IgD-negative memory B cell (primary cell): ENCODE measurements at regions not wholly inside any gene's neighbourhood (a gene's known extent, or its start where the extent isn't known, plus 50 kb on each side); places are given as distances from the start of the nearest gene placed in this dataset.
"Not testable (repeated sequence)": the region's sequence is repeated elsewhere in the genome, so short reads cannot be mapped to it uniquely, and the experiment has no call there.

Experiments
- H3K27ac Mint-ChIP-seq, 3 donors: one replicate each; pipeline ENCODE4 v1.8.0; 2020 to 2022; ENCODE audit warnings: mild to moderate bottlenecking in 3 of 3, mixed read lengths in 3 of 3, moderate library complexity in 1 of 3
- H3K27me3 Mint-ChIP-seq: one replicate; pipeline ENCODE4 v1.8.0; 2021; ENCODE audit warnings: mixed read lengths
- H3K36me3 Mint-ChIP-seq: one replicate; pipeline ENCODE4 v1.8.0; 2020; ENCODE audit warnings: mild to moderate bottlenecking, mixed read lengths
- H3K4me1 Mint-ChIP-seq, 3 donors: one replicate each; pipeline ENCODE4 v1.8.0; 2020 to 2022; ENCODE audit warnings: mixed read lengths in 3 of 3, mild to moderate bottlenecking in 1 of 3
- H3K4me3 Mint-ChIP-seq, 4 donors: one replicate each; pipeline ENCODE4 v1.8.0; 2020 to 2022; ENCODE audit warnings: mild to moderate bottlenecking in 4 of 4, mixed read lengths in 4 of 4, moderate library complexity in 3 of 4
- H3K9me3 Mint-ChIP-seq, 3 donors: one replicate each; pipeline ENCODE4 v1.8.0; 2020 to 2021; ENCODE audit warnings: mixed read lengths in 3 of 3, mild to moderate bottlenecking in 1 of 3

DNA sequence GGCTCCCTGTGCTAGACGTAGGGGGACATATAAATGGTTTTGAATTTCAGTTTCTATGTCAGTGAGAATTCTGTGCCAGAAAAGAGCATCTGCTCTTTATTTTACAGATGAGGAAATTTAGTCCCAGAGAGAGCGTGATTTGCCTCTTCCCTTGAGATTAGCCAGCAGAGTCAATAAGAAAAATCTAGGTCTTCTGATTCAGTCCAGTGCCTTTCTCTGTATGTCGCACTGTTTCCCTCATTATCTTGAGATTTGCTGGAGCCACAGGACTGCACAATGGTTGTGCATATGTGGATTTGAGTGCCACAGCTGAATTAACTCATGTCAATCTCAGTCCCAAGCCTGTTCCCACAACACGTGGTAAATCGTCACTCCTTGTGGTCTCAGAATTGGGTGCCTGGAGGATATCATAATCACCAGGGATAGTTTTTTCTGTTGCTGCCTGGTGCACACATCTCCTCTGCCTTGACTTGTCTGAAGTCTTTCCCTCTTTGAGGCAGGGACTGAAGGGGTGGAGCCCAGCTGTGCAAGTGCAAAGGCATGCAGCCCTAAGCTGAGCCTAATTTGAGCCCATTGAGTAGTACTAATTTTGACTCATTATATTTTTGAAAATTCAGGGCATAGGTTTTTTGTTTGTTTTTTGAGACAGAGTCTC, 276.7 kb downstream of the SOX4 start:
- Mint-ChIP-seq H3K4me1 (no peaks in the 10 kb centered on the region), H3K27me3 (peaks cover 2% of the 10 kb centered on the region), H3K36me3 (peaks cover 2% of the 10 kb centered on the region), H3K4me3 (no peak overlapping the region), H3K9me3 (no peaks in the 10 kb centered on the region), H3K27ac (no peak overlapping the region)

DNA sequence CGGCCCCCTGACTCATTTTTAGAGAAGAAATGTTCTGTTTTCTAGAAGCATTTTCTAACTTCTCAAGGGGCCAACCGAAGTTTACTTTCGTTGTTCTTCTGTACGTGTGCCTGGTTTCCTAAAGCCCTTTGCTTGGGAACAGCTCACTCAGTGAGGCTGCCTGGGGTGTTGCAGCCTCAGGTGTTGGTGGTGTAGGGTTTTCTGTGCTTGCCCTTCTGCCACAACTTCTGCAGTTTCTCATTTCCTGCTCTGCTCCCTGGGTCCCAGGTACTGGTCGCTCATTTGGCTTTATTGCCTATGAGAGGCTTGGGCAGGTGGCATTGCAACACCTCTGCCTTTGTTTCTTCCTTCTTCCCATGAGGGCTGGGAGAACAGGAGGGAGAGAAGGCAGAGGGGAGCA, 278.3 kb downstream of the SOX4 start:
- Mint-ChIP-seq H3K36me3 (peaks cover 2% of the 10 kb centered on the region), H3K9me3 (no peaks in the 10 kb centered on the region), H3K4me1 (no peaks in the 10 kb centered on the region), H3K27me3 (peaks cover 2% of the 10 kb centered on the region), H3K4me3 (no peak overlapping the region), H3K27ac (no peak overlapping the region)

DNA sequence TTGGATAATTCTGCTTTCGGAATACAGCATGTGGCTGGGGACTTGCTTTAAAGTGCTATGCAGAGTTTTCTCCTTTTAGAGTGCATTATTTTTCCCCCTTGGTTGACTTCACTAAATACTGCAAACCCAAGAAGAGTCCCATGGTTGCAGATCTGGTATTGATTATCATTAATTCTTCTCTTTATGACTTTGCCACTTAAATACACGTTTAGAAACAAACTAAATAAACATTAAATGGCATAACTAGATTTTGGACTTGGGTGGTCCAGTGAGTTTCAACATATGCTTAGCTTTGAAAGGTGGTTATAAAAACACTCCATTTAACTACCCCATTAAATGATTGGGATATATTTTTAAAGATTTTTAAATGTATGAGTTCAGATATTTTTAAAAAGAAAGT, 279.2 kb downstream of the SOX4 start:
- Mint-ChIP-seq H3K4me1 (no peaks in the 10 kb centered on the region), H3K36me3 (peaks cover 2% of the 10 kb centered on the region), H3K27me3 (peaks cover 2% of the 10 kb centered on the region), H3K9me3 (no peaks in the 10 kb centered on the region), H3K4me3 (no peak overlapping the region), H3K27ac (no peak overlapping the region)

DNA sequence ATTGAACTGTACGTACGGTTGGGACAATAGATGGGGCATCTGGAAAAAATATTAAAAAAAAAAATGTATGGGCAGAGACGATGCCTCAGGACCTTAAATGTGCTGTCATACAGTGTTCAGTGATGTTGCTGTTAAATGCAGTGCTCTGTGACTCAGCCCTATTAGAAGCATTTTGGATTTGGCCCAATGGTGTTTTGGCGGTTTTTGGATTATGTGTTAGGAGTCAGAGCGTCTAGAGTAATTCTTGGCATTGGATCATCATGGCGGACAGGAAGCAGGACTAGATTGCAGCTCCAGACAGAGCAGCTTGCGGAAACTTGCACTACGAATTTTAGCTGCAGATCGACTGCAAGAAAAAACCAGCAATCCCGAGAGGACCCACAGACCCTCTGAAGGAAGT, 280.0 kb downstream of the SOX4 start:
- Mint-ChIP-seq H3K27me3 (peaks cover 2% of the 10 kb centered on the region), H3K27ac (no peak overlapping the region), H3K36me3 (peaks cover 2% of the 10 kb centered on the region), H3K4me3 (no peak overlapping the region), H3K9me3 (no peaks in the 10 kb centered on the region), H3K4me1 (no peaks in the 10 kb centered on the region)

DNA sequence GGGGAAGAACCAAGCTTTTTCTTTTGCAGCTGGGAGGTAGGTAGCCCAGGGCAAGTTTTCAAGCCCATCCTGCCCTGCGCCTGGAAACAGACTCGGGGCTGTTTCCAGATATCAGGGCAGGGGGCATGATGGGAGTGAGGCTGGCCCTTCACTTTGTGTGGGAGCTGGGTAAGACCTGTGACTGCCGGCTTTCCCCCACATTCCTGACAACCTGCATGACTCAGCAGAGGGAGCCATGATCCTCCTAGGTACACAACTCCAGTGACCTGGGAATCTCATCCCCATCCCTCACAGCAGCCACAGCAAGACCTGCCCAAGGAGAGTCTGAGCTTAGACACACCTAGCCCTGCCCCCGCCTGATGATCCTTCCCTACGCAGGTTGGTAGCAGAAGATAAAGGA, 280.8 kb downstream of the SOX4 start:
- Mint-ChIP-seq H3K27ac (no peak overlapping the region), H3K9me3 (peaks cover 0 to 2% (median 0%) of the 10 kb centered on the region in 3 donors), H3K4me1 (no peaks in the 10 kb centered on the region), H3K27me3 (peaks cover 2% of the 10 kb centered on the region), H3K4me3 (no peak overlapping the region), H3K36me3 (no peaks in the 10 kb centered on the region)

DNA sequence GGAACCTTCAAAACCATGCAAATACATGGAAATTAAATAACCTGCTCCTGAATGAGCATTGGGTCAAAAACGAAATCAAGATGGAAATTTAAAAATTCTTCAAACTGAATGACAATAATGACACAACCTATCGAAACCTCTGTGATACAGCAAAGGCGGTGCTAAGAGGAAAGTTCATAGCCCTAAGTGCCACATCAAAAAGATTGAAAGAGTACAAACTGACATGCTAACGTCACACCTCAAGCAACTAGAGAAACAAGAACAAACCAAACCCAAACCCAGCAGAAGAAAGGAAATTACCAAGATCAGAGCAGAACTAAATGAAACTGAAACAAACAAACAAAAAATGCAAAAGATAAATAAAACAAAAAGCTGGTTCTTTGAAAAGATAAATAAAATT, 283.5 kb downstream of the SOX4 start:
- H3K27me3 Mint-ChIP-seq, H3K36me3 Mint-ChIP-seq, H3K4me1 Mint-ChIP-seq, H3K27ac Mint-ChIP-seq, H3K4me3 Mint-ChIP-seq, H3K9me3 Mint-ChIP-seq: not testable (repeated sequence)

DNA sequence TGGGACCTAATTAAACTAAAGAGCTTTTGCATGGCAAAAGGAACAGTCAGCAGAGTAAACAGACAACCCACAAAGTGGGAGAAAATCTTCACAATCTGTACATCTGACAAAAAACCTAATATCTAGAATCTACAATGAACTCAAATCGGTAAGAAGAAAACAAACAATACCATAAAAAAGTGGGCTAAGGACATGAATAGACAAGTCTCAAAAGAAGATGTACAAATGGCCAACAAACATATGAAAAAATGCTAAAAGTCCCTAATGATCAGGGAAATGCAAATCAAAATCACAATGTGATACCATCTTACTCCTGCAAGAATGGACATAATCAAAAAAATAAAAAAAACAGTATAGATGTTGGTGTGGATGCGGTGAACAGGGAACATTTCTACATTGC, 286.7 kb downstream of the SOX4 start:
- H3K9me3 Mint-ChIP-seq, H3K4me3 Mint-ChIP-seq, H3K27me3 Mint-ChIP-seq, H3K4me1 Mint-ChIP-seq, H3K36me3 Mint-ChIP-seq, H3K27ac Mint-ChIP-seq: not testable (repeated sequence)

DNA sequence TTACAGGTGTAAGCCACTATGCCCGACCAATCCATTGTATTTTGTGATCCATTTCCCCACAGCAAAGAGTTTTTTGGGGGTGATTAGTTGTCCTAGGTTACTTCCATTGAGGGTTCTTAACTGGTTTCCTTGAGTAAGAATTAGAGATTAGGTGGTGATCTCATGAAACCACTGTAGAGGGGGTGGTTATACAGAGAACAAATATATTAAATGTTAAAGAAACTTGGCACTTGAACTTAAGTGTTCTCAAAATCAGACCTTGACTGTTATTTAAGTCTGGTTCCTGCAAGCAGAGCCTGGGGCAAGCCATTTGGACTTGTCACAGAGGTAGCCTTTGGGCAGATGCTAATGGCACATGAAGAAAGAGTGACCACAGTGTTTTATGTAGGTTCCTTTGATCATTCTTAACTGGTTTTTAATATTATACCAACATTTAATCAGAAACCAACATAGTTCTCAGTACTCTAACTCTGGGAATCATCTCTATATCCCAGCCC, 288.5 kb downstream of the SOX4 start:
- Mint-ChIP-seq H3K27ac (no peak overlapping the region), H3K9me3 (peaks cover 0 to 4% (median 3%) of the 10 kb centered on the region in 3 donors), H3K36me3 (no peaks in the 10 kb centered on the region)

DNA sequence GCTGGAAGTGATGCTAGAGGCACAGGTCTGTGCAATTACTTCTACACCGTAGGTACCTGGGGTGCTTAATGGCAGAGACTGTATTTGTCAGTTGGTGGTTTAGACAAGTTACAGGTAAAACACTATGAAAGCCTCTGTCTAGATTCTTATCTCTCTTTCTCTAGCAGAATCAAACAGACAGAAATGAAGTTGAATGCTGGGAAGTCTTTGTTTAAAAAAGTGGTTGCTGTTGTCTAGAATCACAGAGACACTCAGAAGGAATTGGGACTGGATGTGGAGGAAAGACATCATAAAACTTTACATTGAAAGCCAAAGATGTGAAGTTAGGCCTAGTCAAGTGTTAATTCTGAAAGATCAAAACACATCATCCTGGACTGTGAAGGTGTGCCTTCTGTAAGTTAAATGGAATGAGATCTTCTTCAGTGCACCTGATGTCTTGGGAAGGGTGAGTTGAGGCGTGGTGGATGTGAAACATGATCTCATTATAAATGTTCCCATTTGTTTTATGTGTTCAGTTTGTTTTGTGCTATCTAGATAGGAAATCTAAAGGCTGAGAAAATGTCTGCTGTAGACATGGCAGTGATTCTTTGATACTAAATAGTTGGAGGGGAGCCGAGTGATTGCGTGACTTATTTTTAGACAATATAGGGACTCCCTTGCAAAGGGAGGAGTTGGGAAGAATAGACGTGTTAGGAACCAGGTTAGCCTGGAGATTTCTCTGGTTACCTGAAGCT, 290.2 kb downstream of the SOX4 start:
- Mint-ChIP-seq H3K4me3 (no peak overlapping the region), H3K9me3 (peaks cover 0 to 4% (median 3%) of the 10 kb centered on the region in 3 donors), H3K27ac (no peak overlapping the region), H3K36me3 (no peaks in the 10 kb centered on the region), H3K4me1 (no peaks in the 10 kb centered on the region), H3K27me3 (no peaks in the 10 kb centered on the region)

More for the DNA sequence above, 288.5 kb downstream of the SOX4 start:
- Mint-ChIP-seq H3K27me3 (no peaks in the 10 kb centered on the region), H3K4me3 (no peak overlapping the region), H3K4me1 (no peaks in the 10 kb centered on the region)

DNA sequence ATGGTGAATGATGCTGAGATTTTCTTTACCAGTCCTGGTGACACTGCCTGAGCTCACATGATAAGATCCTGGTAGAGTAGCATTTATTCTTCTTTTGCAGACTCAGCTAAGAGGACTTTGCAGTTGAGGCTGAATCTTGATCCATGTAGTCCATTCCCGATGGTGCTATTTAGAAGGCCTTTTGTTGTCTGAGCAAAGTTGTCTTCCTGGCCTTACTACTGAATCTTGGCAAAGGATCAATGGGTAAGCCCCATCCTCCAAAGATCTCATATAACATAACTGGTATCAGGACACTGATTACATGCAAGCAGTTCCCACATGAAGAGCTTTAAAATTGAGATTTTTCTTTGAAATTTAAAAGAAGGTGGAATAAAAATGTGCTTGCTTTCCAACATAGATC, 291.6 kb downstream of the SOX4 start:
- Mint-ChIP-seq H3K27ac (no peak overlapping the region), H3K4me1 (no peaks in the 10 kb centered on the region), H3K36me3 (no peaks in the 10 kb centered on the region), H3K4me3 (no peak overlapping the region), H3K9me3 (peaks cover 0 to 4% (median 2%) of the 10 kb centered on the region in 3 donors), H3K27me3 (no peaks in the 10 kb centered on the region)

DNA sequence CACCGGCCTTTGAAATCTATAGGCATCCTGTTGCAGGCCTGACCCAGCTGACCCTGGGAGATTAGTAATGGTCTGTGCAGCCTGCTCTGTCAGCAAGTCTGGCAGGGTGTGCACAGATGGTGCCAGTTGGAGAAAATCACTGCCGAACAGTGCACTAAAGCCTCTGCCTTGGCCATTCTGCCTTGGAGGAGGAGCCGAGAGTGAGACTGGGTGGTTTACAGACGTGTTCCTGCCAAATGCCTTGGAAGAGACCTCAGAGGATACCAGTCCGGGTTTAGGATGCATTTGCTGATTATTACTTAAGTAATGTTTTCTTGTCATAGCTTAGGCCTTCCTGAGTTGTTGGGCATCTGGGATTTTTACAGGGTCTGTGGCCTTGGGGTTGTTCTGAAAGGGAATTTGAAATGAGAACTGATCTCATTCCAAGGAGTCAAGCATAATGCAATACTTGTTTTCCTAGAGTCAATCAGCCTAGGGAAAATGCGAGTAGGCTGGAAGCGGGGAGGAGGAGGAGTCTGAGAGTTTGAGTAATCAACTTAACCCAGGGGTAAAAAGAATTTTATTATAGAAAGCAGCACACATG, 292.1 kb downstream of the SOX4 start:
- Mint-ChIP-seq H3K4me1 (no peaks in the 10 kb centered on the region), H3K27me3 (no peaks in the 10 kb centered on the region), H3K9me3 (peaks cover 0 to 3% (median 2%) of the 10 kb centered on the region in 3 donors), H3K4me3 (no peak overlapping the region), H3K27ac (no peak overlapping the region), H3K36me3 (no peaks in the 10 kb centered on the region)

DNA sequence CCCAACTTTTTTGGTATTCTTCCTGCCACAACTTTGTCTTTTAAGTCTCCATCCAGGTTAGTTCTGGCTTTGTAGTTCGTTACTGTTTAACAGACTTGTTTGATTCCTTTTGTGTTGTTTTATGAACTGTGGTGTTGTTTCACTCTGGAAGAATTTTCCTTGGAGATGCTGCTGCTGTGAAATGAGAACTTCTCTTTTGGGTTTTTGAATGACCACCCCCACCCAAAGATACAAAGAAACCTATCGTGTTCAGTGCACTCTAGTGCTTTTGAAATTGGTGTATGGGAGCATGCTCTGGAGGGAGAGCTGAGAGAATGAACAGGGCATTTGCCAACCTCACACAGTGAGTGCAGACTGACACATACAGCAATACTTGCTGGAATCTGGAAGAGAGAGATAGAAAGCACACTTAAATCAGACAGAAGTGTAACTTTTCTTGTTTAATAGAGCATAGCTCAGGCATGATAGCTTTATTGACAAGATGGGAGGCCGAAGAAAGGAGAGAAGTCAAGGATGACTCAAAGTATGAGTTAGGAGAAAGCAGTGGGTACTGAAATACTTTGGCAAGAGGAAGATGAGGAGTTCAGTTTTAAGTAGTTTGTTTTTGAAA, 293.1 kb downstream of the SOX4 start:
- Mint-ChIP-seq H3K36me3 (no peaks in the 10 kb centered on the region), H3K27me3 (no peaks in the 10 kb centered on the region), H3K4me1 (no peaks in the 10 kb centered on the region), H3K9me3 (peaks cover 0 to 2% (median 0%) of the 10 kb centered on the region in 3 donors), H3K4me3 (no peak overlapping the region), H3K27ac (no peak overlapping the region)

DNA sequence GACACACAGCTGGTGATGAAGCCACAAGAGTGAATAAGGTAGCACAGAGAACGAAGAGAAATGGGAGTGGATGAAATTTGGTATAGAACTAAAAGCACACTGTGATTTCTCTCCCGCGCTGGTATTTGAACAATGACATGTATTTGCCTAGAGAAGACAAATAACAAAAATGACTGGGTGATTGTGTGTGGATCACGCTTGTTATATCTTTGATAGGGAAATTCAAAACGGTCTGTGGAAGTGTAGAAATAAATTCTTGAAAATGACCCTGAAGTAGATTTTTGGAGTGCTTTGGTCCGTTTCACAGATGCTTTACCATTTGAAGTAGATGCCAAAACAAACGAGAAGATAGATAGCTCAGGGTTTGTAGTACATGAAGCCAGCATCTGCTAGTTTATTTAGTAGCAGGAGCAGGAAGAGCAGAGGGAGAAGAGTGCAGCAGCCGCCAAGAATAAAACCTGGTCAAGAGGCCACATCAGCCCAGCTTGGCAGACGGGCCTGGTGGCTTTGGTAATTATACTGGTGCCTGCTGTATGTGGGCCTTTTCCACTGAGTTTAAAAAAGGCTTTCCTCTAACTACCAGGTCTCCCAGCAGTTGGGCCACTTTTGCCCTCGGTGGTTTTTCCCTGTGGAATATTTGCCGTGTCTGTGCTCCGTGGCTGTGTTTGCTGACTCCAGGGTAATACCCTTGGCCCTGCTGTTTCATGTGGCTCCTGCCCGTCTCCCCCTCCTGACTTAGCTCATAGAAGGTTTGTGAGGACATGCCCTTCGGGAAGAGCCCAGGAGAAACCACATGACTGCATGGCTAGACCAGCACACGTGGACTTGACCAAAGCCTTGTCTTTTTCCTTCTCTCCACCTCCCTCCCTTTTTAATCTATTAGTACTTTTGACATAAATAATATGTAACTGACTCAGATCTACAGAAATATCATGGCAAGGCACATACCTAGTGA, 294.0 kb downstream of the SOX4 start:
- H3K36me3 Mint-ChIP-seq: no peaks in the 10 kb centered on the region
- H3K27me3 Mint-ChIP-seq: no peaks in the 10 kb centered on the region
- no peaks in the 10 kb centered on the region for H3K4me1 Mint-ChIP-seq
- no peak overlapping the region for H3K27ac Mint-ChIP-seq
- peaks cover 0 to 3% (median 2%) of the 10 kb centered on the region in 3 donors for H3K9me3 Mint-ChIP-seq
- no peak overlapping the region for H3K4me3 Mint-ChIP-seq

DNA sequence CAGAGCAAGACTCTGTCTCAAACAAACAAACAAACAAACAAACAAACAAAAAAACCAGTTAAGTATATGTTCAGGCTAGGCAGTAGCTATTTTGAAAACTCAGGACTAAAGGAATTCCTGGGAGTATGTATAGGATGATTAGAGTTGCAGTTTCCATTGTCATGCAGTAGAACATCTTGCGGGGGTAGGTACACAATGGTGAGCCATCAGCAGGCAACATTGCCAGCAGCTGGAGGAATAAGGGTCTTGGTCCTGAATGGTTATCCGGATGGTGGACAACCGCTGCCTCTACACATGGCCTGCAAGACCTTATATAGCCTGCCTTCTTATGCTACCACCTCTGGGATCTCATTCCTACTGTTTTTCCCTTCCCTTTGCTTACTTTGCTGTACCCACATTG, 297.5 kb downstream of the SOX4 start:
- Mint-ChIP-seq H3K9me3 (peaks cover 0 to 5% (median 3%) of the 10 kb centered on the region in 3 donors), H3K4me3 (no peak overlapping the region), H3K36me3 (peaks cover 2% of the 10 kb centered on the region), H3K27me3 (peaks cover 2% of the 10 kb centered on the region), H3K4me1 (no peaks in the 10 kb centered on the region), H3K27ac (no peak overlapping the region)
